ENCODE measurements at regions not wholly inside any gene's neighbourhood (a gene's known extent, or its start where the extent isn't known, plus 50 kb on each side); places are given as distances from the start of the nearest gene placed in this dataset.
"Not testable (repeated sequence)": the region's sequence is repeated elsewhere in the genome, so short reads cannot be mapped to it uniquely, and the experiment has no call there.

- no peak for DNase-seq
Measured at GRCh38 chrX:122092360-122092759, 1045.0 kb downstream of the GLUD2 start.

- no peak for DNase-seq
Measured at GRCh38 chrX:122092978-122093377, 1045.6 kb downstream of the GLUD2 start.

- DNase-seq: no peak
Measured at GRCh38 chrX:122094611-122095010, 1047.2 kb downstream of the GLUD2 start.

GRCh38 chrX:122113376-122113775 lies 1066.0 kb downstream of the GLUD2 start:
- DNase-seq: no peak

- no peak for DNase-seq
Measured at GRCh38 chrX:122113896-122114295, 1066.5 kb downstream of the GLUD2 start.

GRCh38 chrX:122115604-122116003 lies 1068.2 kb downstream of the GLUD2 start:
- no peak for DNase-seq

- peak; percentile 16 for DNase-seq
Measured at GRCh38 chrX:122119361-122119760, 1064.7 kb upstream of the GRIA3 start.

- DNase-seq: no peak
Measured at GRCh38 chrX:122122274-122122673, 1061.8 kb upstream of the GRIA3 start.

- DNase-seq: no peak
Measured at GRCh38 chrX:122133478-122133877, 1050.6 kb upstream of the GRIA3 start.

GRCh38 chrX:122134291-122134690 lies 1049.8 kb upstream of the GRIA3 start:
- DNase-seq: no peak

- no peak for DNase-seq
Measured at GRCh38 chrX:122135070-122135469, 1049.0 kb upstream of the GRIA3 start.

- not testable (repeated sequence) for DNase-seq
Measured at GRCh38 chrX:122140219-122140618, 1043.9 kb upstream of the GRIA3 start.

- DNase-seq: no peak
Measured at GRCh38 chrX:122154019-122154418, 1030.1 kb upstream of the GRIA3 start.

GRCh38 chrX:122168241-122168640 lies 1015.8 kb upstream of the GRIA3 start:
- DNase-seq: no peak

GRCh38 chrX:122184791-122185190 lies 999.3 kb upstream of the GRIA3 start:
- no peak for DNase-seq

GRCh38 chrX:122187069-122187713 lies 996.9 kb upstream of the GRIA3 start:
- no peak for DNase-seq

GRCh38 chrX:122188751-122189150 lies 995.3 kb upstream of the GRIA3 start:
- DNase-seq: no peak

- no peak for DNase-seq
Measured at GRCh38 chrX:122196343-122196742, 987.7 kb upstream of the GRIA3 start.

- no peak for DNase-seq
Measured at GRCh38 chrX:122203399-122203798, 980.7 kb upstream of the GRIA3 start.

- no peak for DNase-seq
Measured at GRCh38 chrX:122218666-122219065, 965.4 kb upstream of the GRIA3 start.

GRCh38 chrX:122219226-122219625 lies 964.9 kb upstream of the GRIA3 start:
- DNase-seq: no peak

- DNase-seq: no peak
Measured at GRCh38 chrX:122219735-122220134, 964.3 kb upstream of the GRIA3 start.

GRCh38 chrX:122220644-122221373 lies 963.3 kb upstream of the GRIA3 start:
- DNase-seq: no peak

GRCh38 chrX:122221810-122222209 lies 962.3 kb upstream of the GRIA3 start:
- not testable (repeated sequence) for DNase-seq

GRCh38 chrX:122224137-122224536 lies 959.9 kb upstream of the GRIA3 start:
- DNase-seq: not testable (repeated sequence)
